B cell (primary cell): ENCODE measurements at regions not wholly inside any gene's neighbourhood (a gene's known extent, or its start where the extent isn't known, plus 50 kb on each side); places are given as distances from the start of the nearest gene placed in this dataset.

ENCODE experiments used
- ATAC-seq: fragments of 200-7000 bp; cut with Tn5 transposase; one replicate; pipeline ENCODE4 v1.10.0; 2021; ENCODE audit warnings: low read depth, mild to moderate bottlenecking, moderate number of reproducible peaks, moderate library complexity
- CTCF ChIA-PET: fragments of 350-600 bp; sonication (Branson Sonifier 250); formaldehyde crosslinking; loops from one replicate; lab custom pipeline; 2021; ENCODE audit warnings: antibody characterized with exemption, inconsistent platforms; lab: Charles Lee
- POLR2A ChIA-PET: fragments of 350-600 bp; sonication (Branson Sonifier 250); formaldehyde crosslinking; loops from one replicate; lab custom pipeline; 2021; ENCODE audit warnings: antibody characterized with exemption; lab: Charles Lee
- DNase-seq: peaks from one replicate; pipeline ENCODE4 v3.0.0; 2013
- H2AFZ ChIP-seq: 2 replicates; pipeline ENCODE4 v1.6.1; 2012; ENCODE audit warnings: mild to moderate bottlenecking, low read depth, low read length; ENCODE audit not compliant: insufficient read depth, poor library complexity, severe bottlenecking
- H3K27ac ChIP-seq, 2 donors: 1 replicate in 1 of 2; 2 replicates in 1 of 2; pipeline ENCODE4 v1.5.1; 2012 to 2013; ENCODE audit warnings: low read length in 2 of 2, mild to moderate bottlenecking in 2 of 2, moderate library complexity in 1 of 2
- H3K27me3 ChIP-seq, 4 experiments: fragments of 200-600 bp in 1 of 4; sonication (generic) in 1 of 4; replicated peaks in 1 of 4; 1 replicate in 2 of 4; 2 replicates in 2 of 4; pipeline versions ENCODE4 v1.6.1 to v1.7.0; 2013 to 2016; ENCODE audit warnings: low read length in 3 of 4, mild to moderate bottlenecking in 2 of 4, mixed read lengths in 1 of 4, moderate library complexity in 1 of 4; ENCODE audit not compliant: insufficient read depth in 4 of 4, control insufficient read depth in 3 of 4; ENCODE audit errors: control extremely low read depth in 1 of 4
- H3K36me3 ChIP-seq, 2 experiments: replicated peaks in 1 of 2; 1 replicate in 1 of 2; 2 replicates in 1 of 2; pipeline versions ENCODE4 v1.6.1 to v1.7.1; 2013; ENCODE audit warnings: low read length in 1 of 2; ENCODE audit not compliant: insufficient read depth in 2 of 2, control insufficient read depth in 1 of 2; ENCODE audit errors: control extremely low read depth in 1 of 2, extremely low read depth in 1 of 2
- H3K4me1 ChIP-seq, 2 donors: fragments of 200-600 bp in 1 of 2; sonication (generic) in 1 of 2; 1 replicate in 1 of 2; 2 replicates in 1 of 2; pipeline versions ENCODE4 v1.5.1 to v1.6.1; 2013 to 2017; ENCODE audit warnings: low read length in 2 of 2; ENCODE audit not compliant: control insufficient read depth in 2 of 2, insufficient read depth in 2 of 2
- H3K4me2 ChIP-seq: replicated peaks from 2 replicates; pipeline ENCODE3; 2012; ENCODE audit warnings: mild to moderate bottlenecking, low read depth, low read length; ENCODE audit not compliant: poor library complexity, severe bottlenecking
- H3K4me3 ChIP-seq, 5 experiments: fragments of 200-600 bp in 1 of 5; sonication (generic) in 1 of 5; 1 replicate in 3 of 5; 2 replicates in 2 of 5; pipeline versions ENCODE4 v1.5.1 to v1.7.0; 2011 to 2016; ENCODE audit warnings: low read length in 4 of 5, mild to moderate bottlenecking in 4 of 5, low read depth in 2 of 5, control low read depth in 1 of 5, moderate library complexity in 1 of 5; ENCODE audit not compliant: insufficient read depth in 1 of 5; ENCODE audit errors: control extremely low read depth in 1 of 5, extremely low read depth in 1 of 5
- H3K79me2 ChIP-seq: fragments of 200-600 bp; sonication (generic); one replicate; pipeline ENCODE4 v1.6.0; 2016; ENCODE audit warnings: low read length; ENCODE audit not compliant: control insufficient read depth, insufficient read depth
- H3K9ac ChIP-seq: fragments of 200-600 bp; sonication (generic); 2 replicates; pipeline ENCODE4 v1.6.1; 2017; ENCODE audit warnings: mild to moderate bottlenecking, low read length, moderate library complexity
- H3K9me3 ChIP-seq, 3 donors: one replicate each; pipeline versions ENCODE4 v1.6.1 to v1.7.1; 2013; ENCODE audit warnings: low read length in 2 of 3; ENCODE audit not compliant: control insufficient read depth in 2 of 3, insufficient read depth in 1 of 3; ENCODE audit errors: control extremely low read depth in 1 of 3
- H4K20me1 ChIP-seq: 2 replicates; pipeline ENCODE4 v1.6.0; 2012; ENCODE audit warnings: mild to moderate bottlenecking, low read length; ENCODE audit not compliant: insufficient read depth, control insufficient read depth, poor library complexity, severe bottlenecking
- H3K27ac Mint-ChIP-seq: one replicate; pipeline ENCODE4 v1.8.0; 2021; ENCODE audit warnings: mixed read lengths
- H3K27me3 Mint-ChIP-seq: one replicate; pipeline ENCODE4 v1.8.0; 2021; ENCODE audit warnings: mixed read lengths
- H3K4me1 Mint-ChIP-seq: one replicate; pipeline ENCODE4 v1.8.0; 2021; ENCODE audit warnings: mixed read lengths
- H3K4me3 Mint-ChIP-seq: one replicate; pipeline ENCODE4 v1.8.0; 2021; ENCODE audit warnings: mixed read lengths
- H3K9me3 Mint-ChIP-seq: one replicate; pipeline ENCODE4 v1.8.0; 2022; ENCODE audit warnings: mixed read lengths; ENCODE audit not compliant: insufficient read depth
- EZH2 ChIP-seq: IDR thresholded peaks from 2 replicates; pipeline ENCODE4 v1.6.1; 2012; ENCODE audit warnings: borderline replicate concordance, low read depth, mild to moderate bottlenecking, moderate library complexity, low read length; ENCODE audit not compliant: insufficient read depth, poor library complexity, severe bottlenecking
- WGBS: methylation state at CpG from one replicate; pipeline ENCODE4 v1.1.5; 2013; ENCODE audit warnings: missing lambda C conversion rate; ENCODE audit not compliant: insufficient coverage; 5-methylcytosine and 5-hydroxymethylcytosine counted together
- intact Hi-C: fragments of 100-400 bp; cut with micrococcal nuclease; formaldehyde crosslinking; loops from one replicate; pipeline ENCODE4 v1.10.0; 2022
- TF ChIP-seq, protein P1 (sequence below): fragments of 200-600 bp; IDR thresholded peaks from one replicate; pipeline ENCODE4 v1.8.0; 2022; ENCODE audit warnings: antibody characterized with exemption, mild to moderate bottlenecking

GRCh38 chr3:81217101-81217500 lies 544.3 kb downstream of the GBE1 start:
- Histone ChIP-seq H3K9me3 (no peaks in the 10 kb centered on the region), H3K9ac (no peak overlapping the region), H3K36me3 (no peaks in the 10 kb centered on the region), H3K4me1 (no peaks in the 10 kb centered on the region), H3K4me2 (no peak overlapping the region), H3K27me3 (no peaks in the 10 kb centered on the region), H4K20me1 (no peaks in the 10 kb centered on the region), H2AFZ (no peak overlapping the region), H3K79me2 (no peaks in the 10 kb centered on the region), H3K4me3 (no peak overlapping the region), H3K27ac (no peak overlapping the region)
- Mint-ChIP-seq H3K4me1 (no peaks in the 10 kb centered on the region), H3K27me3 (no peaks in the 10 kb centered on the region), H3K27ac (no peak overlapping the region), H3K9me3 (no peaks in the 10 kb centered on the region), H3K4me3 (no peak overlapping the region)
- no CpG with 5 or more reads among the region's 2 CpGs for WGBS
- ATAC-seq (no peak), DNase-seq (no peak)
- intact Hi-C loops: no loop called here
- TF ChIP-seq EZH2: no peak
- TF ChIP-seq, protein P1, sequence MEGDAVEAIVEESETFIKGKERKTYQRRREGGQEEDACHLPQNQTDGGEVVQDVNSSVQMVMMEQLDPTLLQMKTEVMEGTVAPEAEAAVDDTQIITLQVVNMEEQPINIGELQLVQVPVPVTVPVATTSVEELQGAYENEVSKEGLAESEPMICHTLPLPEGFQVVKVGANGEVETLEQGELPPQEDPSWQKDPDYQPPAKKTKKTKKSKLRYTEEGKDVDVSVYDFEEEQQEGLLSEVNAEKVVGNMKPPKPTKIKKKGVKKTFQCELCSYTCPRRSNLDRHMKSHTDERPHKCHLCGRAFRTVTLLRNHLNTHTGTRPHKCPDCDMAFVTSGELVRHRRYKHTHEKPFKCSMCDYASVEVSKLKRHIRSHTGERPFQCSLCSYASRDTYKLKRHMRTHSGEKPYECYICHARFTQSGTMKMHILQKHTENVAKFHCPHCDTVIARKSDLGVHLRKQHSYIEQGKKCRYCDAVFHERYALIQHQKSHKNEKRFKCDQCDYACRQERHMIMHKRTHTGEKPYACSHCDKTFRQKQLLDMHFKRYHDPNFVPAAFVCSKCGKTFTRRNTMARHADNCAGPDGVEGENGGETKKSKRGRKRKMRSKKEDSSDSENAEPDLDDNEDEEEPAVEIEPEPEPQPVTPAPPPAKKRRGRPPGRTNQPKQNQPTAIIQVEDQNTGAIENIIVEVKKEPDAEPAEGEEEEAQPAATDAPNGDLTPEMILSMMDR: no peak
- CTCF ChIA-PET: no interaction called here
- POLR2A ChIA-PET: no interaction called here

- Histone ChIP-seq H3K4me3 (no peak overlapping the region), H2AFZ (no peak overlapping the region), H3K36me3 (no peaks in the 10 kb centered on the region), H3K9ac (no peak overlapping the region), H3K4me1 (no peaks in the 10 kb centered on the region), H3K9me3 (no peaks in the 10 kb centered on the region), H3K27me3 (no peaks in the 10 kb centered on the region), H3K27ac (no peak overlapping the region), H4K20me1 (no peaks in the 10 kb centered on the region), H3K4me2 (no peak overlapping the region), H3K79me2 (no peaks in the 10 kb centered on the region)
- DNase-seq (no peak), ATAC-seq (no peak)
- WGBS: 72% methylated on average over 2 of the region's 4 CpGs
- no peaks in the 10 kb centered on the region for H3K9me3 Mint-ChIP-seq
- H3K4me3 Mint-ChIP-seq: no peak overlapping the region
- CTCF ChIA-PET: no interaction called here
- H3K27me3 Mint-ChIP-seq: no peaks in the 10 kb centered on the region
- H3K27ac Mint-ChIP-seq: no peak overlapping the region
- intact Hi-C loops: no loop called here
- POLR2A ChIA-PET: no interaction called here
- no peaks in the 10 kb centered on the region for H3K4me1 Mint-ChIP-seq
- TF ChIP-seq, protein P1: no peak
- TF ChIP-seq EZH2: no peak
Observed at GRCh38 chr3:81216192-81216591, 545.3 kb downstream of the GBE1 start.
